GM23338 (cell line): ENCODE measurements at regions not wholly inside any gene's neighbourhood (a gene's known extent, or its start where the extent isn't known, plus 50 kb on each side); places are given as distances from the start of the nearest gene placed in this dataset.

ENCODE experiments used
- ATAC-seq: fragments of 200-7000 bp; cut with Tn5 transposase; 3 replicates; pipeline ENCODE4 v1.9.1; 2020
- DNase-seq: peaks from one replicate; pipeline ENCODE4 v3.0.0-alpha.2; 2015; ENCODE audit warnings: low spot score
- H2AFZ ChIP-seq: fragments of 200-600 bp; sonication (generic); 2 replicates; pipeline ENCODE4 v1.8.0; 2016; ENCODE audit warnings: antibody characterized with exemption, mild to moderate bottlenecking, moderate library complexity
- H3F3A ChIP-seq: fragments of 200-600 bp; sonication (generic); replicated peaks from 2 replicates; pipeline ENCODE4 v1.8.0; 2017; ENCODE audit warnings: antibody characterized with exemption, mixed run types, low read depth
- H3K27ac ChIP-seq: fragments of 200-600 bp; sonication (generic); 2 replicates; pipeline ENCODE4 v1.6.1; 2016; ENCODE audit warnings: low read depth
- H3K27me3 ChIP-seq: fragments of 200-600 bp; sonication (generic); 2 replicates; pipeline ENCODE4 v1.8.0; 2016; ENCODE audit warnings: mild to moderate bottlenecking, mixed run types, moderate library complexity; ENCODE audit not compliant: insufficient read depth
- H3K36me3 ChIP-seq: fragments of 200-600 bp; sonication (generic); 2 replicates; pipeline ENCODE4 v1.8.0; 2016; ENCODE audit warnings: mild to moderate bottlenecking; ENCODE audit not compliant: insufficient read depth
- H3K4me1 ChIP-seq: fragments of 200-600 bp; sonication (generic); 2 replicates; pipeline ENCODE4 v1.8.0; 2016; ENCODE audit warnings: mild to moderate bottlenecking, moderate library complexity; ENCODE audit not compliant: insufficient read depth
- H3K4me2 ChIP-seq: fragments of 200-600 bp; sonication (generic); 2 replicates; pipeline ENCODE4 v1.7.1; 2017; ENCODE audit warnings: mixed run types
- H3K4me3 ChIP-seq: fragments of 200-600 bp; sonication (generic); 2 replicates; pipeline ENCODE4 v1.6.1; 2016; ENCODE audit warnings: mixed run types
- H3K79me2 ChIP-seq: fragments of 200-600 bp; sonication (generic); replicated peaks from 2 replicates; pipeline ENCODE4 v1.8.0; 2017; ENCODE audit warnings: mild to moderate bottlenecking; ENCODE audit not compliant: insufficient read depth
- H3K9me2 ChIP-seq: fragments of 200-600 bp; sonication (generic); 2 replicates; pipeline ENCODE4 v1.8.0; 2017; ENCODE audit not compliant: insufficient read depth
- H4K20me1 ChIP-seq: fragments of 200-600 bp; sonication (generic); replicated peaks from 2 replicates; pipeline ENCODE4 v1.8.0; 2017; ENCODE audit warnings: mild to moderate bottlenecking; ENCODE audit not compliant: insufficient read depth
- H3K27ac Mint-ChIP-seq: 2 replicates; pipeline ENCODE4 v1.8.0; 2020; ENCODE audit warnings: inconsistent platforms, mild to moderate bottlenecking, moderate library complexity, mixed read lengths
- H3K27me3 Mint-ChIP-seq: 3 replicates; pipeline ENCODE4 v1.8.0; 2022; ENCODE audit warnings: low read depth, mild to moderate bottlenecking, moderate library complexity, mixed read lengths, inconsistent platforms; ENCODE audit not compliant: insufficient read depth, poor library complexity
- H3K36me3 Mint-ChIP-seq: 3 replicates; pipeline ENCODE4 v1.8.0; 2021; ENCODE audit warnings: low read depth, mild to moderate bottlenecking, inconsistent platforms, moderate library complexity, mixed read lengths
- H3K4me1 Mint-ChIP-seq: 3 replicates; pipeline ENCODE4 v1.8.0; 2020; ENCODE audit warnings: mild to moderate bottlenecking, inconsistent platforms, mixed read lengths
- H3K4me3 Mint-ChIP-seq: 3 replicates; pipeline ENCODE4 v1.8.0; 2021; ENCODE audit warnings: moderate library complexity, mild to moderate bottlenecking, inconsistent platforms, mixed read lengths
- H3K9me3 Mint-ChIP-seq: 3 replicates; pipeline ENCODE4 v1.8.0; 2020; ENCODE audit warnings: moderate library complexity, mild to moderate bottlenecking, inconsistent platforms, mixed read lengths
- CREB1 ChIP-seq: fragments of 250-450 bp; sonication (Bioruptor Pico); IDR thresholded peaks from 2 replicates; pipeline ENCODE4 v1.5.0; 2020; ENCODE audit warnings: low read depth, mild to moderate bottlenecking, moderate library complexity
- EZH2 ChIP-seq: fragments of 200-600 bp; sonication (generic); IDR thresholded peaks from one replicate; pipeline ENCODE4 v1.8.0; 2017; ENCODE audit warnings: antibody characterized with exemption, mild to moderate bottlenecking, low read depth; ENCODE audit not compliant: unreplicated experiment
- EZH2phosphoT487 ChIP-seq: fragments of 200-600 bp; sonication (generic); IDR thresholded peaks from one replicate; pipeline ENCODE4 v1.8.1; 2018; ENCODE audit warnings: antibody characterized with exemption; ENCODE audit not compliant: unreplicated experiment
- JUNB ChIP-seq: IDR thresholded peaks from one replicate; pipeline ENCODE4 v1.6.1; 2016; ENCODE audit warnings: antibody characterized with exemption; ENCODE audit not compliant: unreplicated experiment
- POLR2AphosphoS5 ChIP-seq: IDR thresholded peaks from 2 replicates; pipeline ENCODE4 v1.6.1; 2016; ENCODE audit warnings: antibody characterized with exemption, low read depth
- STAT1 ChIP-seq: IDR thresholded peaks from one replicate; pipeline ENCODE4 v1.6.1; 2016; ENCODE audit warnings: antibody characterized with exemption; ENCODE audit not compliant: unreplicated experiment
- ZNF114 ChIP-seq: fragments of 250-450 bp; sonication (Bioruptor Pico); IDR thresholded peaks from 2 replicates; pipeline ENCODE4 v1.5.0; 2020; ENCODE audit warnings: mild to moderate bottlenecking, moderate library complexity
- ZNF331 ChIP-seq: fragments of 250-450 bp; sonication (Bioruptor Pico); IDR thresholded peaks from 2 replicates; pipeline ENCODE4 v1.5.0; 2020; ENCODE audit warnings: low read depth, mild to moderate bottlenecking, moderate library complexity
- TF ChIP-seq, protein P1 (sequence below): IDR thresholded peaks from 2 replicates; pipeline ENCODE4 v1.6.1; 2016; ENCODE audit warnings: antibody characterized with exemption
- TF ChIP-seq, protein P2 (sequence below), 2 experiments: fragments of 200-600 bp in 1 of 2; sonication (generic) in 1 of 2; conservative IDR thresholded peaks; 2 replicates each; pipeline versions ENCODE4 v1.5.1 to v1.6.1; 2016 to 2017; ENCODE audit warnings: antibody characterized with exemption in 2 of 2, low read depth in 2 of 2, mild to moderate bottlenecking in 2 of 2, moderate library complexity in 1 of 2

DNA sequence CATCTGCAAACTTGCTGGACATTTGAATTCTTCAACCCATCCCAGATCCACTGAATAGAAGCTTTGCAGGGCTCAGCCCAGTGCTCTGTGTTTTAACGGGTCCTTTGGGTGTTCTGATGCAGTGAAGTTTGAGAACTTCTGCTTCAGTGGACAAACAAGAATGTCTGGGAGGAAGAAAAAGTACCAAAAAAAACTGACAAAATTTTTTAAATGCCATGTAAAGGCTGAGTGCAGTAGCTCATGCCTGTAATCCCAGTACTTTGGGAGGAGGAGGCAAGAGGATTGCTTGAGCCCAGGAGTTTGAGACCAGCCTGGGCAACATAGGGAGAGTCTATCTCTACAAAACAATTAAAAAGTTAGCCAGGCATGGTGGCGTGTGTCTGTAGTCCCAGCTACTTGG lies 51.8 kb upstream of the FRMD4A start:
- no peak for DNase-seq
- Mint-ChIP-seq H3K4me3 (no peak overlapping the region), H3K27ac (no peak overlapping the region)

DNA sequence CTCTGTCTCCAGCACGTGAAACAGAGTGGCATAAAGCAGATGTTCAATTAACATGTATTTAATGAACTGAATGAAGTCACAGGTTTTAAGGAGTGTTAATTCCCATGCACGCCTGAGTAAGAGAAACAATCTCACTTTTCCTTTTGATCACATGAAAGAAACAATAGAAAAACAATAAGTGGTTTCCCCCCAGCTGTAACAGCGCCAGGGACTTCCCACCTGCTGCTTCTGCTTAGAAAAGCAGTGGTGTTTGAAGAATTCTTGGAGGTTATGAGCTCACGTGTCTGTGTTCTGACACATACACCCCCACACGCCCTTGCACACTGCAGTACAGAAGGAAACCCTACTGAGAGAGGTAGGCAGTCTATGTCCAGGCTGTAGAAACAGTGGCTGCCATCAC lies 51.3 kb upstream of the FRMD4A start:
- ATAC-seq = no peak
- no peak overlapping the region for H3K27ac ChIP-seq
- H3K4me1 ChIP-seq = peaks cover 4% of the 10 kb centered on the region
- Mint-ChIP-seq H3K27ac (no peak overlapping the region), H3K4me3 (no peak overlapping the region), H3K36me3 (no peaks in the 10 kb centered on the region), H3K27me3 (no peaks in the 10 kb centered on the region), H3K9me3 (no peaks in the 10 kb centered on the region), H3K4me1 (peaks cover 15% of the 10 kb centered on the region)
- H3K4me2 ChIP-seq = no peak overlapping the region
- H3K4me3 ChIP-seq = no peak overlapping the region
- H3K36me3 ChIP-seq = no peaks in the 10 kb centered on the region
- no peak overlapping the region for H2AFZ ChIP-seq
- no peaks in the 10 kb centered on the region for H3F3A ChIP-seq
- H4K20me1 ChIP-seq = no peaks in the 10 kb centered on the region
- no peak for TF ChIP-seq ZNF331 (CRISPR knock-in tag)
- H3K27me3 ChIP-seq = no peaks in the 10 kb centered on the region
- no peak for DNase-seq
- no peaks in the 10 kb centered on the region for H3K79me2 ChIP-seq
- no peaks in the 10 kb centered on the region for H3K9me2 ChIP-seq

More for the DNA sequence above, 51.8 kb upstream of the FRMD4A start:
- ATAC-seq = no peak
- no peaks in the 10 kb centered on the region for H3K36me3 ChIP-seq
- Mint-ChIP-seq H3K36me3 (no peaks in the 10 kb centered on the region), H3K9me3 (no peaks in the 10 kb centered on the region), H3K4me1 (peaks cover 15% of the 10 kb centered on the region), H3K27me3 (no peaks in the 10 kb centered on the region)
- no peaks in the 10 kb centered on the region for H3K27me3 ChIP-seq
- TF ChIP-seq, protein P1, sequence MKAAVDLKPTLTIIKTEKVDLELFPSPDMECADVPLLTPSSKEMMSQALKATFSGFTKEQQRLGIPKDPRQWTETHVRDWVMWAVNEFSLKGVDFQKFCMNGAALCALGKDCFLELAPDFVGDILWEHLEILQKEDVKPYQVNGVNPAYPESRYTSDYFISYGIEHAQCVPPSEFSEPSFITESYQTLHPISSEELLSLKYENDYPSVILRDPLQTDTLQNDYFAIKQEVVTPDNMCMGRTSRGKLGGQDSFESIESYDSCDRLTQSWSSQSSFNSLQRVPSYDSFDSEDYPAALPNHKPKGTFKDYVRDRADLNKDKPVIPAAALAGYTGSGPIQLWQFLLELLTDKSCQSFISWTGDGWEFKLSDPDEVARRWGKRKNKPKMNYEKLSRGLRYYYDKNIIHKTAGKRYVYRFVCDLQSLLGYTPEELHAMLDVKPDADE = no peak
- TF ChIP-seq, protein P2, sequence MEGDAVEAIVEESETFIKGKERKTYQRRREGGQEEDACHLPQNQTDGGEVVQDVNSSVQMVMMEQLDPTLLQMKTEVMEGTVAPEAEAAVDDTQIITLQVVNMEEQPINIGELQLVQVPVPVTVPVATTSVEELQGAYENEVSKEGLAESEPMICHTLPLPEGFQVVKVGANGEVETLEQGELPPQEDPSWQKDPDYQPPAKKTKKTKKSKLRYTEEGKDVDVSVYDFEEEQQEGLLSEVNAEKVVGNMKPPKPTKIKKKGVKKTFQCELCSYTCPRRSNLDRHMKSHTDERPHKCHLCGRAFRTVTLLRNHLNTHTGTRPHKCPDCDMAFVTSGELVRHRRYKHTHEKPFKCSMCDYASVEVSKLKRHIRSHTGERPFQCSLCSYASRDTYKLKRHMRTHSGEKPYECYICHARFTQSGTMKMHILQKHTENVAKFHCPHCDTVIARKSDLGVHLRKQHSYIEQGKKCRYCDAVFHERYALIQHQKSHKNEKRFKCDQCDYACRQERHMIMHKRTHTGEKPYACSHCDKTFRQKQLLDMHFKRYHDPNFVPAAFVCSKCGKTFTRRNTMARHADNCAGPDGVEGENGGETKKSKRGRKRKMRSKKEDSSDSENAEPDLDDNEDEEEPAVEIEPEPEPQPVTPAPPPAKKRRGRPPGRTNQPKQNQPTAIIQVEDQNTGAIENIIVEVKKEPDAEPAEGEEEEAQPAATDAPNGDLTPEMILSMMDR (conservative IDR thresholded peaks at IDR 0.05; ENCODE audit: low read depth in 2 of 2) = no peak
- TF ChIP-seq POLR2AphosphoS5 = no peak
- no peak for TF ChIP-seq ZNF114 (CRISPR knock-in tag)
- no peak overlapping the region for H3K4me2 ChIP-seq
- no peak overlapping the region for H3K27ac ChIP-seq
- no peaks in the 10 kb centered on the region for H3K9me2 ChIP-seq
- H3F3A ChIP-seq = no peaks in the 10 kb centered on the region
- no peak overlapping the region for H2AFZ ChIP-seq
- no peak overlapping the region for H3K4me3 ChIP-seq
- H3K79me2 ChIP-seq = no peaks in the 10 kb centered on the region
- H4K20me1 ChIP-seq = no peaks in the 10 kb centered on the region
- peaks cover 4% of the 10 kb centered on the region for H3K4me1 ChIP-seq

- Histone ChIP-seq H3K4me2 (no peak overlapping the region), H3K27me3 (no peaks in the 10 kb centered on the region), H3K9me2 (no peaks in the 10 kb centered on the region), H3F3A (no peaks in the 10 kb centered on the region), H3K79me2 (no peaks in the 10 kb centered on the region), H3K4me3 (no peak overlapping the region), H3K4me1 (peaks cover 4% of the 10 kb centered on the region), H2AFZ (no peak overlapping the region), H3K36me3 (no peaks in the 10 kb centered on the region), H3K27ac (no peak overlapping the region), H4K20me1 (no peaks in the 10 kb centered on the region)
- peaks cover 17% of the 10 kb centered on the region for H3K4me1 Mint-ChIP-seq
- TF ChIP-seq ZNF331 (CRISPR knock-in tag) = no peak
- TF ChIP-seq JUNB = no peak
- no peak for TF ChIP-seq EZH2phosphoT487
- TF ChIP-seq POLR2AphosphoS5 = no peak
- TF ChIP-seq, protein P1 = no peak
- TF ChIP-seq CREB1 (CRISPR knock-in tag) = no peak
- no peak for TF ChIP-seq ZNF114 (CRISPR knock-in tag)
- TF ChIP-seq STAT1 = no peak
- TF ChIP-seq, protein P2 (conservative IDR thresholded peaks at IDR 0.05; ENCODE audit: low read depth in 2 of 2) = no peak
- no peak for TF ChIP-seq EZH2
- ATAC-seq = no peak
- no peaks in the 10 kb centered on the region for H3K36me3 Mint-ChIP-seq
- DNase-seq = no peak
- H3K4me3 Mint-ChIP-seq = no peak overlapping the region
- no peaks in the 10 kb centered on the region for H3K9me3 Mint-ChIP-seq
- no peaks in the 10 kb centered on the region for H3K27me3 Mint-ChIP-seq
- no peak overlapping the region; the same call in 1 of the 2 replicates for H3K27ac Mint-ChIP-seq
These were observed 50.8 kb upstream of the FRMD4A start for GRCh38 chr10:14381475-14381874.
